Kidney capillary endothelial cell (primary cell): ENCODE measurements at regions not wholly inside any gene's neighbourhood (a gene's known extent, or its start where the extent isn't known, plus 50 kb on each side); places are given as distances from the start of the nearest gene placed in this dataset.
A peak's percentile ranks its signal among the peaks of the same experiment; 100 is the strongest.

Source experiments
- DNase-seq: peaks from one replicate; pipeline ENCODE4 v3.0.0-alpha.2; 2018; ENCODE audit warnings: low spot score

DNA sequence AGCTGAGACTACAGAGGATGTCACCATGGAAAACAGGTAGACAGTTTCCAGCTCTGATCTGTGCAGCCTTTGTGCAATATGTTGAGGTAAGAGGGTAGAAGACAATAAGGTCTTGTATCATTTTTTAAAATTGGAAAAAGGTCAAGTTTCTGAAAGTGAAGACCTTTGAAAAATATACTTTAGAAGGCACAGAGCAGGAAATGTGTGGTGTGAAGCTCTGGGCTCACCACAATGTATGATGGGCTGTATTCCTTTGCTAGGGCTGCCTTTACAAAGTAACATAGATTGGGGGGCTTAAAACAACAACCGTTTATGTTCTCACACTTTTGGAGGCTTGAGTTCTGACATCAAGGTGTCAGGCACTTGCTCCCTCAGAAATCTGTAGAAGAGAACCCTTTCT, 514.3 kb upstream of the JARID2 start:
- DNase-seq, result no peak

DNA sequence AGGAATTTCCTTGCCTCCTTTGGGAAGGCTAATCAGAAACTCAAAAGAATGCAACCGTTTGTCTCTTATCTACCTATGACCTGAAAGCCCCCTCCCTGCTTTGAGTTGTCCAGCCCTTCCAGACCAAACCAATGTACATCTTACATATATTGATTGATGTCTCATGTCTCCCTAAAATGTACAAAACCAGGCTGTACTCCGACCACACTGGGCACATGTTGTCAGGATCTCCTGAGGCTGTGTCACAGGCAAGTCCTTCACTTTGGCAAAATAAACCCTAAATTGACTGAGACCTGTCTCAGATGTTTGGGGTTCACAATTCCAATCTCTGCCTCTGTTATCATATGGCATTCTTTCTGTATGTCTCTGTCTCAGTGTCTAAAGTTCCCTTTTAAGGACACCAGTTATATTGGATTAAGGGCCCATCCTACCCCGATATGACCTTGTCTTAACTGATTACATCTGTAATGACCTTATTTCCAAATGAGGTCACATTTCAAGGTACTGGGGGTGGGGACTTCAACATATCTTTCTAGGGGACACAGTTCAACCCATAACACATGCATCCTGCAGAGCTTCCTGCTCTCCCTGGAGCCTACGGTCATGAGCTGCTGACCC, 513.5 kb upstream of the JARID2 start:
- DNase-seq, result no peak

DNA sequence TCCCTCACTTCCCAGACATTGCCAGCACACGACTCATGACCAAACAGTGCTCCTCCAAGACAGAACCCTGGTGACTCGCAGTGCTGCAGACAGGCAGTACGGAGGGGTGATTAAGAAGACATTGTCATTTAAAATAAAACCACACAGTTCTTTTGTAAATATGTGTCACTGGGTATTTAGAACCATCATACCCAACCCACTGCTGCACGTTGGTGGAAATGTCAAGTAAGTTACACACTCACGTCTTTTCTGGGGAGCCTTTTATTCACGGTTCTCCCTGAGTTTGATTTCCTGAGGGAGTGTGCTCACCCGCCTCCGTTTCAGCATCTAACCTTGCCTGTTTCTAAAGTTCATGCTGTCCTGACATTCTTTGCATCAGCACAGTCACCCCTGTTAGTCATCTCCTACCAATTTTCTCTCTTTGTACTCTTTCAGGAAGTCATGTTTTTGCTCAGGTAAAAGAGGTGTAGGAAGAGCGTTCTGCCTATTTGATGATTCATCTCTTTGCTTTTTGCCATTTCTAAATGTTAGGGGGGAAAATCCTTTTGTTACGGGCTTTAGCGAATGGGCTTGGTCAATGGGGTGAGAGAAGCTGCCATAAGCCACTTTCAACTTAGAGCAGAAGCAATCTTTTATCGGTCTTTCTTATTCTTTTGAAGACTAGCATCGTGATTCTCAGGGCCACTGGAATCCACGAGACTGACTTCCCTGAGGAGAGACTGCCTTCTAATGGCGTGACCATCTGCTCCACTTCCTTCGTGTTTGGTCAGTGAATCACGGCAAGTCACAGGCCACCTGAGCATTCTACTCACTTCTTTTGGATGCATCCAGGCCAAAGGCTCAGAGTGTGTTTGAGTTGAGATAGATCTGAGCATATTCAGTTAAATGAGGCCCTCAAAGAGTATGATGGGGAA, 512.8 kb upstream of the JARID2 start:
- peak; percentile 66 for DNase-seq

DNA sequence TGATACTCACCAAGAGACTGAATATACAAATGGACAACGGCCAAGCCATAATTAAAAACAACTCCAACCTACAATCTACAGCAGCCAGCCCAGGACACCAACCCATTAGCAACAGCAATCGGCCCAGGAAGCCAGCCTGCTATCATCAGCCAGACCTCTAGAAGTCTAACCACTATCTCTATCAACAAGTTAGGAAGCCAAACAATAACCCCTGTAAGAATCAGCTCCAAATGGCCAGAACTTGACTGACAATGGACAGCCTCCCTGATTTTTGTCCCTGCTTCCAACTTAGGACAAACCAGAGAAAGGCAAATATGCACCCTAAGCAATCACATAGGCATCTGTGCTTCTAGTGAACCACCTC, 511.8 kb upstream of the JARID2 start:
- no peak for DNase-seq

DNA sequence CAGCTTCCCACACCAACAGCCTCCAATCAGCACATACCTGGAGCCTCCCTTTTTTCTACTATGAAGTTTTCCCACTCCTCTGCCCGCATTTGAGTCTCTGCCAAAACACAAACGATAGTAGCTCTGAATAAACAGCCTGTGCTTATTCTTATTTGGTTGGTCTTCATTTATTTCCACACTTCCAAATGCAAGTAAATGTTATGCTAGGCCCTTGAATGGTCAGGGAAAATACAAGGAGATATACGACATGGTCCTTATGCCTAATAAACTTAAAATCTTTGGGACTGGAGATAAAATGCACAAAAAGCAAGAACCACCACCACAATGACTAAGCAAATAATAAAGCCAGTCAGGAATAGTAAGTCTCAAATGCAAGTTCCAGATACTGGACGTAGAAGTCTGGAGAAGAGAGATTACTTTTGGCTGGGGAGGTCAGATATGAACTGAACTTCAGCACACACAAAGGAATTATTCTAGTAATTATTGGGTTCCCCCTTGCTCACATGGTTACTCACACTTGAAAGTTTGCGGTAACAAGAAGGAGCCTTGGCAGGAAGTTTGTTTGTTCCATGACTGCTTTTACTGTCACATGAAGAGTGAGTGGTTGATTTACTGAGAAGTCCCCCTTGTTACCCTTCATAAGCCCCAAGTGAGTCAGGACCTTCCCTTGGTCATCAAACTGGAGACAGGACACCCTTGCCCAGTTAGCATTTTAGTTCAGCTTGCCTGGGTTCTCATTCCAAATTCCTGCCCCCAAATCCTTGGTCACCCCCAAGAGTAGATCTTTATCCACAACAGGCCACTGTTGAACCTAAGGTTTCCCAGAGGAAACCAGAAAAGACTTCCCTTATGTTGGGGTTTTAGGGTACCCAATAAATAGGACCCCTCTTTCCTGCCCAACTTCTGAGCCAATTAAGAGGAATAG, 511.2 kb upstream of the JARID2 start:
- no peak for DNase-seq

DNA sequence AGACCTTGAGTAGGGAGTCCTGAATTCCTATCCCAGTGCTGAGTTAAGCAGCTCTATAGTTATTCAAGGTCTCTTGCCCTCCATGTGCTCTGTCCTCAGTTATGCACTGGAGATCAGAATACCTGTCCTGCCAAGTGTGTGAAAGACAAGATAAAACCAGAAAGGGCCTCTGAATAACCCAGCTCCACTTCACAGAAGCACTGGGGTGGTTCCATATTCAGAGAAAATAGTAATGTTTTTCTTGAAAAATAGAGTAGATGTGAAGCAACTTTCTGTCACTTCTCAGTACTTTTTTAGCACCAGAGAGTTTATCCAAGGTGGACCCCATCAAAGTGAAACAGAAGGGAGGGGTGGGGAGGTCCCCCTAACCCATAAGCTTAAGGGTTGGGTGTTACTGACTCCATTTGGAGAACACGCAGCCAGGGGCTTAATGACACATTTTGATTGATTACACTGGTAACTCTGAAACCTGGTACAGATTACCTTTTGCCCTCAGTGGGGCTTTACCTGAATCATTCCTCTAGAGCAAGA, 509.8 kb upstream of the JARID2 start:
- DNase-seq, result no peak

DNA sequence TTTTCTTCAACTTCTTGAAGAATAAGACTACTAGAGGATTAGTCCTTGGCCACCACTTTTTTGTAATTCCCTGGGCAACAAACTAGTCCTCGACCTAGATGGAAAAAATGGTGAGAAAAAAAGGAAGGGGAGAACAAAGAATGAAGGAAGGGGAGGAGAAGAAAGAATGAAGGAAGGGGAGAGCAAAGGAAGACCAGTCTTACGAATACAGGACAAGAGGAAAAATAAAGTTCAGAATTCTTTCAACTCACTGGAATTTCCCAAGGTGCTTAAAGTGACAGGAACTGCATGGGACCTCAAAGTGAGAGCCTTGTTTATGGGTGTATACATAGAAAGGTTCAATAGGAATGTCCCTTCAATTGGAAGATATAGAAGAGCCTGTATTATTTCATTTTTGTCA, 509.3 kb upstream of the JARID2 start:
- DNase-seq, result no peak

DNA sequence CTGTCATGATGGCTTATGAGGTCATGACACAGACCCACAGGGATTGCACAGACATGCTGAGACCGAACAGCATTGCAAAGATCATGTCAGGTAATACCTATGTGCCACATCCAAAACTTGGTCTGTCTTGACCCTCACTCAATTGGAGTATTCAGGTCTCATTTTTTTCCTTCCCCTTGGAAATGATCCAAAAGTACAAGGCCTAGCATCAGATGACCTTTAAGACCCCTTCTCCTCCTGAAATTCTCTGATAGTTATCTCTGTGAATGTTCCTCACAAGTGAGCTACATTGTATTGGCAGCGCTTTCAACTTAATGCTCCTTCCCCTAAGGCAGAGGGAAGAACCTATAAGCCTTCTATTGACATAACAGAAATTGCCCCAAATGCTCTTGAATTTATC, 507.4 kb upstream of the JARID2 start:
- no peak for DNase-seq

DNA sequence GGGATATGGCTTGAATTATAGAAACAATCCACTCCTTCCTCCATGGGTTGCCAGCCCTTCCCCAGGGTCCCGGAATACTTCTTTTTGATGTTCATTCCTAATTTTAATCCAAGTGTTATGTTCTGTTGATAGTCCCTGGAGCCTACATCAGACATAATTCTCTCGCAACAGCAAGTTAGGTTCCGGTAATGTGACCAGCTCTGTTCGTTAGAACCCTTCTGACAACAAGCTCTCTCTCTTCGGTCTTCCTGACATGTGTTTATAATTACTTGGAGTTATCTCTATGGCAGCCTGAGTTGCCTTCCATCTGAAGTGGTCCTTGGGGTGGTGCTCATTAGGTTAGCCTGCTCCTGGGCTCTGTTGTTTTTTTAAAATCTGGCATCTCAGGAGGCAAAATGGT, 506.9 kb upstream of the JARID2 start:
- DNase-seq, result no peak

DNA sequence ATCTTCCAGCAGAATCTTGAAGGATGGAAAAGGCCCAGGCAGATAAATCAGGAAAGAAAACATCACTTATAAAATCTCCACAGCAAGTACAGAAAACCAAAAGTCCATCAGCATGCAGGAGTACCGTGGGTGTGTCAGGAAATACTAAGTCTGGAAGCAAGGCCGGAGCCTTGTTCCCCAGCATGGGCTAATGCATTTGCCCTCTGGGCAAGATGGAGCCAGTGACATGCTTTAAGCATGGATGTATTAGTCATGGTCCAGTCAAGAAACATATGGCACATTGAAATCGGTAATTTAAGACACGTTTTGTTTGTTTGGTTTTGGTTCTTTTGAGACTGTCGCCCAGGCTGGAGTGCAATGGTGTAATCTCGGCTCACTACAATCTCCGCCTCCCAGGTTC, 506.0 kb upstream of the JARID2 start:
- DNase-seq, result no peak

DNA sequence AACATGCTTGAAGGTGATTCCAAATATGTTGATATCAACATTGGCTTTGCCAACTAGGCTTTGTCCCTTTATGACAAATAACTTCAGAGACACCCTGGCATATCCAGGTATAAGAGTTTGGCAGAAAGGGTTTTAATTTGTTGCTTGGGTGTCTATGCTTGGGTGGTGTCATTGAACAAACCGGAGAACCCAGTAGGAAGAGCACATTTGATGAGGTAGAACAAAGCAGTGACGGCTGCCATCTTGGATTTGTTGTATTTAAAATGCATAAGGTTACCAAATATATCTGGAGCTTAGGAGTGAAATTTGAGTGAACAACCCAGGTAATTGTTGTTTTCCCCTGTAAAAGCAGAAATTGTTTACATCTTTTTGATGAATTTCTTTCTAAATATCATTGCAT, 503.7 kb upstream of the JARID2 start:
- no peak for DNase-seq

DNA sequence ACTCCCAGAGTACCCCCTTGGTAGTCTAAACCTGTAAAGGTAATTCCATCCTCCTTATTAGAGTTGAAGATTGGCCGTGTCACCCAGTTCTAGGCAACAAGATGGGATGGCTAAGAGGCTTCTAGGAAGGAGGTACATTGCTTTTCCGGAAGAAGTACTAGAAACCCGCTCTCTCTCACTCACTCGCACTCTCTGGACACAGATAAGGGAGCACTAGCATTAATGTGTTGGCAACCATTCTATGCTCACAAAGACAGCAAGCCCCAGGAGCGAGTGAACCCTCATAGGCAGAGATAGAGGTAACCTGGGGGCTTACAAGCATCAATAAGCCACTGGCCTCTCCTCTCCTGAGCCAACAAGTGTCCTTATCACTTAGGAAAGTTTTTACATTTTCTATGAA, 503.2 kb upstream of the JARID2 start:
- DNase-seq, result no peak

DNA sequence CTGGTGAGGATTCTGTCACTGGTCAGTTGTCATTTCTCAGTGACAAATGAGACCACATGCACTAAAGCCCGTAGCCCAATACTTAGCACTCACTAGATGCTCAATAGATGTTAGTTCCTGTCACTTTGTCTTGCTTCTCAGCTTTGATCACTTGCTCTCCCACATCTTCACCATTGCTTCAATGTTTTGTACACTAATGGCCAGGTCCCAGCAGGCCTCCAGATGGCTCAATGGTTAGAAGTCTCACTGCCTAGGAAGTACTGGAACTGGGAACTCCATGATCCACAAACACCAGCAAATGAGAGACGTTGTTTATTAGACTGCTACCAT, 502.8 kb upstream of the JARID2 start:
- DNase-seq, result no peak

DNA sequence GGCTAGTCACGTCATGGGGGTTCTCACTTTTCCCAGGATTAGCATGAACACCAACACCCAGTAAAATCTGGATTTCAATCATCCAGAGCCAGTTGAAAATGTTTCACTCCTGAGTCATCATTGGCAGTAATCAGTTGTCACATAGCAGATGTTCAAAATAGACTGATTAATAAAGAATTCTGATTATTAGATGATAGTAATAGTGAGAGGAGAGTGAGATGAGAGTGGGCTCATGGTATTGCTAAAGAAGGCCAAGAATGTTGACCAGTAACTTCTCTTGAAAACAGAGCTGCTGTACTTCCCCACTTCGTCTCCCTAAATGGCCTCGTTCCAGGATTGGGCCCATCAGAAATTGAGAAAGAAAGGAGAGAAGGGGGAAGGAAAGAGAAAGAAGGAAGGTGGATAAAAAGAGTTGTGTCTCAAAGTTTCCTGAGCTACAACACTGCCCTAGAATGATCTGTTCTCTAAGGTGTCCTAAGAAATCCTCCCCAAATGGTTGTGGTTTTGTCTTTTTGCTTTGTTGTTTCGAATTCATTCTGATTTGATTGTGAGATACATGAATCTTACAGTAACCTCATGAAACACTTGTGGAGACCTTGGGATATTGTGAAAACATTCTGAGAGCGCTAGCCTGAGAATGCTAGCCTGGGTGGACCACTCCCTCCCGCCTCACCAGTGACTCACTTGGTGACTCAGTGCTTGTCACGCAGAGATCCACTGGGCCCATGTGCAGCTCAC, 502.2 kb upstream of the JARID2 start:
- peak; percentile 33 for DNase-seq

DNA sequence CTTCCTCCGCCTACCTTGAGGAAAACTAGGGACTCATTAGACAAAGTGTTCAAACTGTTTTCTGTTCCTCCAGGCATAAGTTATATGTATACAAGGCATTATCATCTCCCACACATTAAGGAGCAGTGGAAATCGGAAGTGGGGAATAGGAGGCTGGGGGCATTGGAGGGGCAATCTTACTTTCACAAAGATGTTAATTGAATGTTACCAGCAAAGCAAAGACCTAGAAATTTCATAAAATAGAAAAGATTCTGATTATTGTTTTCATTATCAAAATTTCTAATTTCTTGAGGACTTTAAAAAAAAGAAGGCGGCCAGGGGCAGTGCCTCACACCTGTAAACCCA, 501.7 kb upstream of the JARID2 start:
- no peak for DNase-seq

DNA sequence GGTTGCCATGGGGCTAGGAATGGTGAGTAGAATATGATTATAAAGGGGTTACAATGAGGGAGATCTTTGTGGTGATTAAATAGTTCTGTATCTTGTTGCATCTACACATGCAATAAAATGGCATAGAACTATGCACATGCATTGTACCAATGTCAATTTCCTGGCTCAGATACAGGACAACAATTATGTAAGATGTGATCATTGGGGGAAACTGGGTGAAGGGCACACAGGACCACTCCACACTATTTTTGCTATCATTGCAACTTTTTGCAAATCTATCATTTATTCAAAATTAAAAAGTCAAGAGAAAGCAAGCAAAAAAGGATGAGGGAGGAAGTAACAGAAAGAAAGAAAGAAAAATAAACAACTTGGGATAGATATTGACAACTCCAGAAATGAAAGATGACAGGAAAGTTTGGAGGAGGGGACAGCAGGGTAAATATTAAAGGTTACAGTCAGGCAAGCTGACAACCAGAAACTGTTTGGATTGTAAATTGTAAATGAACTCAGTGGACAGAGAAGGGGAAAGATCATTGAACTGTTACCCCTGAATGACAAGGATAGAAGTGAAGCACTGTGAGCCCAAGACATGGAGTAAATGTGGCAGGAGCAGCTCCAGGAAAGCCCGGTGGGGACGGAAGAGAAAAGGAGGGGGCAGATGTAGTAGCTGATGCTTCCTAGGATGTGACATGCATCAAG, 499.6 kb upstream of the JARID2 start:
- DNase-seq, result no peak

DNA sequence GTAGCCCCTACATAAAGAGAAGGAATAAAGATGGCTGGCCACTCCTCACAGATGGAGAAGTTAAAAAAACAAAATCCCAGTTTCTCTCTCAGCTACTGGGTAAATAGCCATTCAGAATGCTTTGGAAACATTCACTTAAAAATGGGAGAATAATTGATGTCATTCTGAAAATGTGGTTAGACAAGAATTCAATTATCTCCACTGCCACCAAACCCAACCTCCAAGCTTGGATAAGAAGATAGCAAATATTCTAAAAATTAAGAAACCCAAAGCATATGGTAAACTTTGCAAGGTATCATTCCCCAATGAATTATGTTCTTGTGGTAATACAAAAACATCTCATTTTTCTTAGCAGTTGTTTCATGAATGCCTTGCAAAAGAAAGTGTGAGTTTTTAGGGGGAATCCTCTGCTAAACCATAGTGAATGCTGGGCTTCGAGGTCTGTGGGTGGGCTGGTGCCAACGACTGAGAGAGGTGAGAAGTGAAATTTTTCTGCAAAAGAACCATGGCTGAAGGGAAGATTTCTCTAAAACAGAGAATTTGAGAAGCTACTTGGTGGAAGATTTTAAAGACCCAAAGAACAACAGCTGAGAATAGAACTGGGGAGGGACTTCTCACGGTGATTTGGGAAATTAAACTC, 497.9 kb upstream of the JARID2 start:
- no peak for DNase-seq

DNA sequence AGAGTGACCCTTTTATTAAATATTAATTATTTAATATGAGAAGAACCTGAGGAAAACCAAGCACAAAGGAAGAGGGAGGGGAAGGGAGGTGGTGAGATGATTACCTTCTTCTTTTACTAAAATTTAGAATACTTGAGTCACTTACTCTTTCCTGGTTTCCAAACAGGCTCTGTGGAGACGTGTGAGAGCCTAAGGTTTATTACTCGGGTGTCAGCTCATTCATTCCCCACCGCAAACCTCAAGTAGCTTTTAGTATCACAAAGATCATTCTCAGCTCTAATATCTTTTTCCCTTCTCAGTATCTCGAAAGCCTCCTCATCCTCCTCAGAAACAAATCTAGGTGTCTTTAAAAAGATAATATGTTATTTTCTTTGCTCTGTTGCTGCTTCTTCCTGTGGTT, 497.2 kb upstream of the JARID2 start:
- no peak for DNase-seq

DNA sequence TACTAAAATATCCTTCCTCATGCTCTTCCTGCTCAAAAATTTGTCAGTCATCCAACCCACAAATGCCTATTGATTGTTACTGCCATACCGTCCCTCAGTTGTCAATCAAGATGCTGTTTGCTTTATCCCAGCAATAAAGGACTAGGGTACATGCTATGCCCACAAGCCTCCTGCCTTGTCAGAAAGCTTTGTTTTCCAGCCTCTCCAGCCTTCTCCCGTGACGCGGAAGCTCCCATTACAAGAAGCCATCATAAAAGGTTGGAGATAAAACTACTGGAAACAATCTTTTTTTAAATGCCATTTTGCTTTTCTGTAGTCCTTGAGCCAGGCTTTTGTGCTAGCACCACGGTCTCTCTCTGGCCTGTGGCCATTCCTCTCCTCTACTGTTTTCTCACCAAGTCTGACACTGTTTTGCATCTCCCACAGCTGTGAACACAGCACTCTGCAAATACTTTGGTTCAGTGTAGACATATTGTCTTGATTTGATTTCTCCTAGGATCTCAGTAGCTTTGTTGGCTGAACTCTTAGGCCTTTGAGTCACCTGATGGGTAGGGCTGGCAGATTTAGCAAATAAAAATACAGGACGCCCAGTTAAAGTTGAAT, 495.7 kb upstream of the JARID2 start:
- DNase-seq, result no peak

DNA sequence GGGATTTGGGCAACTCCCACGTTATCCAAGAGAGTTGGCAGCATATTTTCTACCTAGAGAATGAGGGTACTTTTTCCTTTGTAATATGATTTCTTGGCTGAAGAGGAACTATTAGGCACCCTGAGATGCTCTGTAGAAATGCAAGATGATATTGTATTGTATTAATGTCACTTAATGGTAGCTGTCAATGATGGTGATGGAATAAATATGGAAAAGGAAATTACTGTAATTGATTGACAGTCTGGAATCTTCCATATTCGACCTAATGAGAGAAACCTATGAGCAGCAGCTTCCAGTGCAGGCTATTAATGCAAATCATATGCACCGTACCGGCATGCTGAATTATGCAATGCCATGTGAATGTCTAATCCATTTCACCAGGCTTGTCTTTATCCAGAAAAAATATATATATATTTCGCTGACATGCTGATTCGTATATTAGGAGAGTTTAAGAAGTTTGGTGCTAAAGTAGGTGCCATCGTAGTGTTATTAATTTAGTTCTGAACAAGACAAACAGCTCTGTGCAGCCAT, 494.2 kb upstream of the JARID2 start:
- DNase-seq, result no peak
